ENCODE measurements at regions not wholly inside any gene's neighbourhood (a gene's known extent, or its start where the extent isn't known, plus 50 kb on each side); places are given as distances from the start of the nearest gene placed in this dataset.

- TF ChIP-seq CTCF (IDR thresholded peaks at IDR 0.05; ENCODE audit: insufficient read depth, low read length, poor library complexity, severe bottlenecking), result no peak
- no peak for TF ChIP-seq EZH2phosphoT487 (conservative IDR thresholded peaks at IDR 0.05; ENCODE audit: low read length)
Measured at GRCh38 chr1:208737922-208738321, 493.7 kb upstream of the PLXNA2 start.

Data from SU-DHL-6 (cell line).